PC-3 (cell line): ENCODE measurements at regions not wholly inside any gene's neighbourhood (a gene's known extent, or its start where the extent isn't known, plus 50 kb on each side); places are given as distances from the start of the nearest gene placed in this dataset.

Experiments used
- ATAC-seq: fragments of 200-7000 bp; cut with Tn5 transposase; 2 replicates; pipeline ENCODE4 v1.9.1; 2020; ENCODE audit warnings: mild to moderate bottlenecking, moderate library complexity
- BruUV-seq: library from RNA; stranded (reverse); fragments of 400-500 nt; replicated peaks from 2 replicates; lab custom pipeline; 2021; lab: Mats Ljungman, UMichigan
- CTCF ChIA-PET: fragments of 300-600 bp; sonication (Branson Sonifier 250); formaldehyde crosslinking; loops from one replicate; lab custom pipeline; 2022; ENCODE audit warnings: antibody characterized with exemption; lab: Charles Lee
- POLR2A ChIA-PET: fragments of 300-600 bp; sonication (Branson Sonifier 250); formaldehyde crosslinking; loops from one replicate; lab custom pipeline; 2022; ENCODE audit warnings: antibody characterized with exemption; ENCODE audit not compliant: unreplicated experiment; lab: Charles Lee
- DNase-seq: peaks from one replicate; pipeline ENCODE4 v3.0.0-alpha.2; 2015
- H2AFZ ChIP-seq: fragments of 300-600 bp; sonication (generic); 2 replicates; pipeline ENCODE4 v1.6.0; 2016; ENCODE audit warnings: antibody characterized with exemption, low read length
- H3F3A ChIP-seq: fragments of 300-600 bp; sonication (generic); one replicate; pipeline ENCODE4 v1.6.0; 2017; ENCODE audit warnings: antibody characterized with exemption, low read length, control low read depth, mild to moderate bottlenecking; ENCODE audit not compliant: unreplicated experiment
- H3K27ac ChIP-seq: fragments of 300-600 bp; sonication (generic); 2 replicates; pipeline ENCODE4 v1.5.1; 2016; ENCODE audit warnings: mild to moderate bottlenecking, low read length
- H3K27me3 ChIP-seq: fragments of 300-600 bp; sonication (generic); 2 replicates; pipeline ENCODE4 v1.6.1; 2016; ENCODE audit warnings: low read length, mixed read lengths
- H3K36me3 ChIP-seq: fragments of 300-600 bp; sonication (generic); 2 replicates; pipeline ENCODE4 v1.6.1; 2016; ENCODE audit warnings: low read depth, mixed run types, low read length, mixed read lengths
- H3K4me1 ChIP-seq: fragments of 300-600 bp; sonication (generic); 2 replicates; pipeline ENCODE4 v1.5.1; 2016; ENCODE audit warnings: low read length; ENCODE audit not compliant: insufficient read depth
- H3K4me2 ChIP-seq: fragments of 300-600 bp; sonication (generic); 2 replicates; pipeline ENCODE4 v1.6.0; 2016; ENCODE audit warnings: low read length
- H3K4me3 ChIP-seq: fragments of 300-600 bp; sonication (generic); 2 replicates; pipeline ENCODE4 v1.5.1; 2016; ENCODE audit warnings: mild to moderate bottlenecking, low read length, mixed read lengths
- H3K79me2 ChIP-seq: fragments of 300-600 bp; sonication (generic); 2 replicates; pipeline ENCODE4 v1.6.1; 2017; ENCODE audit warnings: low read length, mixed read lengths
- H3K9ac ChIP-seq: fragments of 300-600 bp; sonication (generic); 2 replicates; pipeline ENCODE4 v1.6.0; 2016; ENCODE audit warnings: mild to moderate bottlenecking, low read length
- H3K9me2 ChIP-seq: fragments of 300-600 bp; sonication (generic); replicated peaks from 2 replicates; pipeline ENCODE4 v1.6.1; 2016; ENCODE audit warnings: mixed run types, low read length, mixed read lengths
- H3K9me3 ChIP-seq: fragments of 300-600 bp; sonication (generic); 2 replicates; pipeline ENCODE4 v1.6.1; 2016; ENCODE audit warnings: low read length, mixed read lengths
- H4K20me1 ChIP-seq: fragments of 300-600 bp; sonication (generic); 2 replicates; pipeline ENCODE4 v1.6.1; 2016; ENCODE audit warnings: low read length, mixed read lengths
- EZH2 ChIP-seq: fragments of 300-600 bp; sonication (generic); IDR thresholded peaks from one replicate; pipeline ENCODE4 v1.6.1; 2017; ENCODE audit warnings: antibody characterized with exemption, mild to moderate bottlenecking, low read length; ENCODE audit not compliant: unreplicated experiment
- EZH2phosphoT487 ChIP-seq: fragments of 300-600 bp; sonication (generic); IDR thresholded peaks from 2 replicates; pipeline ENCODE4 v1.6.1; 2018; ENCODE audit warnings: mild to moderate bottlenecking, antibody characterized with exemption, low read length, borderline replicate concordance
- intact Hi-C: fragments of 100-400 bp; cut with micrococcal nuclease; formaldehyde crosslinking; loops from 2 replicates; pipeline ENCODE4 v1.9.0; 2023
- TF ChIP-seq, protein P1 (sequence below): fragments of 300-600 bp; sonication (generic); conservative IDR thresholded peaks from 2 replicates; pipeline ENCODE4 v1.5.1; 2017; ENCODE audit warnings: antibody characterized with exemption, low read depth, mild to moderate bottlenecking, low read length

- ATAC-seq (peak; percentile 7), DNase-seq (peak; percentile 35)
- ChIA-PET POLR2A (interaction anchor here (0.6 to 0.7 kb wide), 2 partner anchors 11 to 169 kb away, joined by 4 to 5 read pairs; no protein-coding TSS in a partner anchor), CTCF (interaction anchor here (0.7 to 1.1 kb wide), 2 partner anchors 80 to 87 kb away, joined by 3 to 4 read pairs; no protein-coding TSS in a partner anchor)
- H3K9me3 ChIP-seq, result no peaks in the 10 kb centered on the region
- H3K36me3 ChIP-seq, result no peaks in the 10 kb centered on the region
- peaks cover 46% of the 10 kb centered on the region for H3K79me2 ChIP-seq
- TF ChIP-seq EZH2 (no peak), EZH2phosphoT487 (no peak)
- TF ChIP-seq, protein P1, sequence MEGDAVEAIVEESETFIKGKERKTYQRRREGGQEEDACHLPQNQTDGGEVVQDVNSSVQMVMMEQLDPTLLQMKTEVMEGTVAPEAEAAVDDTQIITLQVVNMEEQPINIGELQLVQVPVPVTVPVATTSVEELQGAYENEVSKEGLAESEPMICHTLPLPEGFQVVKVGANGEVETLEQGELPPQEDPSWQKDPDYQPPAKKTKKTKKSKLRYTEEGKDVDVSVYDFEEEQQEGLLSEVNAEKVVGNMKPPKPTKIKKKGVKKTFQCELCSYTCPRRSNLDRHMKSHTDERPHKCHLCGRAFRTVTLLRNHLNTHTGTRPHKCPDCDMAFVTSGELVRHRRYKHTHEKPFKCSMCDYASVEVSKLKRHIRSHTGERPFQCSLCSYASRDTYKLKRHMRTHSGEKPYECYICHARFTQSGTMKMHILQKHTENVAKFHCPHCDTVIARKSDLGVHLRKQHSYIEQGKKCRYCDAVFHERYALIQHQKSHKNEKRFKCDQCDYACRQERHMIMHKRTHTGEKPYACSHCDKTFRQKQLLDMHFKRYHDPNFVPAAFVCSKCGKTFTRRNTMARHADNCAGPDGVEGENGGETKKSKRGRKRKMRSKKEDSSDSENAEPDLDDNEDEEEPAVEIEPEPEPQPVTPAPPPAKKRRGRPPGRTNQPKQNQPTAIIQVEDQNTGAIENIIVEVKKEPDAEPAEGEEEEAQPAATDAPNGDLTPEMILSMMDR, result no peak
- H3K27me3 ChIP-seq, result no peaks in the 10 kb centered on the region
- H3K9me2 ChIP-seq, result no peaks in the 10 kb centered on the region
- peaks cover 5% of the 10 kb centered on the region for H3F3A ChIP-seq
- TSS peak; percentile 58 for BruUV-seq
- peak overlapping the region; percentile 80 for H3K4me2 ChIP-seq
- peak overlapping the region; percentile 78 for H2AFZ ChIP-seq
- peak overlapping the region; percentile 82 for H3K9ac ChIP-seq
- peak overlapping the region; percentile 97 for H3K27ac ChIP-seq
- intact Hi-C loops, result no loop called here
- H3K4me1 ChIP-seq, result peaks cover 51% of the 10 kb centered on the region
- peaks cover 24% of the 10 kb centered on the region; the same call in 1 of the 2 replicates for H4K20me1 ChIP-seq
- peak overlapping the region; percentile 86 for H3K4me3 ChIP-seq
Observed at GRCh38 chr1:39104158-39105060, 78.3 kb downstream of the NDUFS5 start.

DNA sequence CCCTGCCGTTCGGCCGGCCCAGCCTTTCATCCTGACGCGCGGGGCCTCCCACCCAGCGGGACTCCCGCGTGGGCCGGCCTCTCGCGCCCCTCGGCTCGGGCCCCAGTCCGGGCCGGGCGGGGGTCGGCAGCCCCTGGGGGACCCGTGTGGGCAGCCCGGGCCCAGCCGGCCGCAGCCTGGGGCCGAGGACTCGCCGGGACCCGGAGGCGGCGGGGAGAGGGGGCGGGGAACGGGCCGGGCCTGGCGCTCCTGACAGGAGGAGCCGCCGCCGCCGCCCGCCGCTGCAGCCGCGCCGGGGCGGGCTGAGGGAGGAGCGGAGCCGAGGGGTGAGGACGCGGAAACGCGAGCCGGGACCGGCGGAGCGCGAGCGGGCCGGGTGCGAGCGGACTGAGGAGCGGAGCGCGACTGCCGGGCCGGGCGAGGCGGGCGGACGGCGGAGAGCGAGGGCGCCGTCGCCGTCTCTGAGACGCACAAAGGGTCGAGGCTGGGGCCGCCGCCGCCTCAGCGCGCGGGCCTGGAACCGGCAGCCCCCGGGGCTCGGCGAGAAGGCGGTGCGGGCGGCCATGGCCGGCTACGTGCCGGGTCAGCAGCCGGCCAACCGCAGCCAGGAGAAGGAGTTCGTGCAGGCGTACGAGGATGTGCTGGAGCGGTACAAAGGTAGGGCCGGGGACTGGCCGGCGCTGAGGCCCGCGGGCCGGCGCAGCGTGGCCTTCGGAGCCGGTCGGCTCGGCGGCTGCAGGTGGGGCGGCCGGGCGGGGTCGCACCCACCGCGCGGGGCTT is 79.1 kb downstream of the NDUFS5 start:
- H2AFZ ChIP-seq, result peak overlapping the region; percentile 78
- no peaks in the 10 kb centered on the region for H3K27me3 ChIP-seq
- no peaks in the 10 kb centered on the region for H3K9me3 ChIP-seq
- intact Hi-C loops, result no loop called here
- DNase-seq, result peak; percentile 77
- H4K20me1 ChIP-seq, result peaks cover 26% of the 10 kb centered on the region; the same call in 1 of the 2 replicates
- H3K4me3 ChIP-seq, result peak overlapping the region; percentile 86
- no TSS peak for BruUV-seq
- CTCF ChIA-PET, result interaction anchor here (1.2 to 1.6 kb wide), 2 partner anchors 53 to 87 kb away, joined by 3 to 6 read pairs; no protein-coding TSS in a partner anchor
- H3K9me2 ChIP-seq, result no peaks in the 10 kb centered on the region
- peak; percentile 53 for ATAC-seq
- POLR2A ChIA-PET, result no interaction called here
- peak overlapping the region; percentile 97 for H3K27ac ChIP-seq
- peak overlapping the region; percentile 82 for H3K9ac ChIP-seq
- peak overlapping the region; percentile 98 for H3K4me2 ChIP-seq
- H3K79me2 ChIP-seq, result peaks cover 54% of the 10 kb centered on the region
- H3F3A ChIP-seq, result peaks cover 5% of the 10 kb centered on the region
- H3K36me3 ChIP-seq, result no peaks in the 10 kb centered on the region
- TF ChIP-seq EZH2 (no peak), EZH2phosphoT487 (no peak)
- TF ChIP-seq, protein P1, result no peak
- H3K4me1 ChIP-seq, result peaks cover 51% of the 10 kb centered on the region
